MCF 10A (cell line): ENCODE measurements at regions not wholly inside any gene's neighbourhood (a gene's known extent, or its start where the extent isn't known, plus 50 kb on each side); places are given as distances from the start of the nearest gene placed in this dataset.

Source experiments
- BruUV-seq: library from RNA; stranded (reverse); fragments of 400-500 nt; replicated peaks from 2 replicates; lab custom pipeline; 2021; lab: Mats Ljungman, UMichigan
- CTCF ChIA-PET: fragments of 300-600 bp; sonication (Branson Sonifier 250); formaldehyde crosslinking; extraction: SDS; loops from one replicate; lab custom pipeline; 2021; ENCODE audit warnings: antibody characterized with exemption, inconsistent platforms; lab: Yijun Ruan, JAX
- POLR2A ChIA-PET: fragments of 300-600, 350-650 bp; sonication (Branson Sonifier 250); formaldehyde crosslinking; extraction: SDS; loops from one replicate; lab custom pipeline; 2020; ENCODE audit warnings: antibody characterized with exemption, inconsistent platforms; lab: Yijun Ruan, JAX
- DNase-seq: peaks from one replicate; pipeline ENCODE4 v3.0.0-alpha.2; 2018; ENCODE audit not compliant: unreplicated experiment
- H3K27ac Mint-ChIP-seq: one replicate; pipeline ENCODE4 v1.8.0; 2022; ENCODE audit warnings: mild to moderate bottlenecking, low read depth, mixed read lengths; ENCODE audit not compliant: unreplicated experiment
- H3K27me3 Mint-ChIP-seq: one replicate; pipeline ENCODE4 v1.8.0; 2022; ENCODE audit warnings: mixed read lengths; ENCODE audit not compliant: insufficient read depth, unreplicated experiment
- H3K36me3 Mint-ChIP-seq: one replicate; pipeline ENCODE4 v1.8.0; 2022; ENCODE audit warnings: mild to moderate bottlenecking, moderate library complexity, mixed read lengths; ENCODE audit not compliant: insufficient read depth, unreplicated experiment
- H3K4me1 Mint-ChIP-seq: one replicate; pipeline ENCODE4 v1.8.0; 2022; ENCODE audit warnings: mixed read lengths; ENCODE audit not compliant: insufficient read depth, unreplicated experiment
- H3K4me3 Mint-ChIP-seq: one replicate; pipeline ENCODE4 v1.8.0; 2022; ENCODE audit warnings: mild to moderate bottlenecking, moderate library complexity, mixed read lengths; ENCODE audit not compliant: unreplicated experiment
- H3K9me3 Mint-ChIP-seq: one replicate; pipeline ENCODE4 v1.8.0; 2022; ENCODE audit warnings: mixed read lengths; ENCODE audit not compliant: unreplicated experiment
- intact Hi-C: fragments of 100-400 bp; cut with micrococcal nuclease; formaldehyde crosslinking; loops from 2 replicates; pipeline ENCODE4 v1.14.1; 2022
- TF ChIP-seq, protein P1 (sequence below): fragments of 200-600 bp; IDR thresholded peaks from one replicate; pipeline ENCODE4 v1.8.0; 2022; ENCODE audit warnings: antibody characterized with exemption, mild to moderate bottlenecking; ENCODE audit not compliant: unreplicated experiment

GRCh38 chrX:97846228-97846627, 962.5 kb downstream of the RPA4 start:
- Mint-ChIP-seq H3K9me3 (peaks cover 58% of the 10 kb centered on the region), H3K27ac (no peak overlapping the region), H3K4me3 (no peak overlapping the region), H3K27me3 (peaks cover 10% of the 10 kb centered on the region), H3K36me3 (peaks cover 7% of the 10 kb centered on the region), H3K4me1 (no peaks in the 10 kb centered on the region)
- TF ChIP-seq, protein P1, sequence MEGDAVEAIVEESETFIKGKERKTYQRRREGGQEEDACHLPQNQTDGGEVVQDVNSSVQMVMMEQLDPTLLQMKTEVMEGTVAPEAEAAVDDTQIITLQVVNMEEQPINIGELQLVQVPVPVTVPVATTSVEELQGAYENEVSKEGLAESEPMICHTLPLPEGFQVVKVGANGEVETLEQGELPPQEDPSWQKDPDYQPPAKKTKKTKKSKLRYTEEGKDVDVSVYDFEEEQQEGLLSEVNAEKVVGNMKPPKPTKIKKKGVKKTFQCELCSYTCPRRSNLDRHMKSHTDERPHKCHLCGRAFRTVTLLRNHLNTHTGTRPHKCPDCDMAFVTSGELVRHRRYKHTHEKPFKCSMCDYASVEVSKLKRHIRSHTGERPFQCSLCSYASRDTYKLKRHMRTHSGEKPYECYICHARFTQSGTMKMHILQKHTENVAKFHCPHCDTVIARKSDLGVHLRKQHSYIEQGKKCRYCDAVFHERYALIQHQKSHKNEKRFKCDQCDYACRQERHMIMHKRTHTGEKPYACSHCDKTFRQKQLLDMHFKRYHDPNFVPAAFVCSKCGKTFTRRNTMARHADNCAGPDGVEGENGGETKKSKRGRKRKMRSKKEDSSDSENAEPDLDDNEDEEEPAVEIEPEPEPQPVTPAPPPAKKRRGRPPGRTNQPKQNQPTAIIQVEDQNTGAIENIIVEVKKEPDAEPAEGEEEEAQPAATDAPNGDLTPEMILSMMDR: no peak
- CTCF ChIA-PET: no interaction called here
- POLR2A ChIA-PET: no interaction called here
- DNase-seq: no peak
- BruUV-seq: no TSS peak
- intact Hi-C loops: no loop called here

- TF ChIP-seq, protein P1: no peak
- BruUV-seq: no TSS peak
- Mint-ChIP-seq H3K4me1 (no peaks in the 10 kb centered on the region), H3K4me3 (no peak overlapping the region), H3K36me3 (peaks cover 7% of the 10 kb centered on the region), H3K27me3 (peaks cover 16% of the 10 kb centered on the region), H3K9me3 (peaks cover 58% of the 10 kb centered on the region), H3K27ac (no peak overlapping the region)
- no peak for DNase-seq
- CTCF ChIA-PET: no interaction called here
- intact Hi-C loops: no loop called here
- POLR2A ChIA-PET: no interaction called here
Observed at GRCh38 chrX:97846718-97847237, 963.1 kb downstream of the RPA4 start.

DNA sequence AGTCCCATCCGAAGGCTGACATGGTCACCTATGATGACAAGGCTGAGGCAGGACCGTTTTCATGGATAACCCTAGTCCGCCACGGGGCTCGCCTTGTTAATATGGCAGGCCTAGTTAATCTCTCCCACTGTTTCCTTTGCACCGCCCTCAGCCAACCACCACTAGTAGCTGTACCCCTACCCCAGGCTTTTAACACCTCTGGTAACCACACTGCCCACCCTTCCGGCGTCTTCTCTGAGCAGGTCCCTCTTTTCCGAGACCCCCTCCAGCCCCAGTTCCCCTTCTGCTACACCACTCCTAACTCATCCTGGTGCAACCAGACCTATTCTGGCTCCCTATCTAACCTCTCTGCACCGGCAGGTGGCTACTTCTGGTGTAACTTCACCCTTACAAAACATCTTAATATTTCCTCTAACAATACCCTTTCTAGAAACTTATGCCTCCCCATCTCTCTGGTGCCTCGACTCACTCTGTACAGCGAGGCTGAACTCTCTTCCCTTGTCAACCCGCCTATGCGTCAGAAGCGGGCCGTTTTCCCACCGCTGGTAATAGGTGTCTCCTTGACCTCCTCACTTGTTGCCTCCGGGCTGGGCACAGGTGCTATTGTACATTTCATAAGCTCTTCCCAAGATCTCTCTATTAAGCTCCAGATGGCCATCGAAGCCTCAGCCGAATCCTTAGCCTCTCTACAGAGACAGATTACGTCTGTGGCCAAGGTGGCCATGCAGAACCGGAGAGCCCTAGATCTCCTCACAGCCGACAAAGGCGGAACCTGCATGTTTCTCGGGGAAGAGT, 964.4 kb downstream of the RPA4 start:
- CTCF ChIA-PET: interaction anchor here (0.7 kb wide), 1 partner anchor 33 kb away, joined by 3 read pairs; no protein-coding TSS in a partner anchor
- H3K27ac Mint-ChIP-seq: no peak overlapping the region
- intact Hi-C loops: no loop called here
- H3K4me1 Mint-ChIP-seq: no peaks in the 10 kb centered on the region
- H3K27me3 Mint-ChIP-seq: peaks cover 23% of the 10 kb centered on the region
- H3K36me3 Mint-ChIP-seq: peaks cover 7% of the 10 kb centered on the region
- TF ChIP-seq, protein P1: no peak
- DNase-seq: no peak
- no peak overlapping the region for H3K4me3 Mint-ChIP-seq
- no TSS peak for BruUV-seq
- POLR2A ChIA-PET: no interaction called here
- H3K9me3 Mint-ChIP-seq: peaks cover 51% of the 10 kb centered on the region

- no peak overlapping the region for H3K27ac Mint-ChIP-seq
- POLR2A ChIA-PET: no interaction called here
- no peak overlapping the region for H3K4me3 Mint-ChIP-seq
- no TSS peak for BruUV-seq
- H3K36me3 Mint-ChIP-seq: peaks cover 7% of the 10 kb centered on the region
- TF ChIP-seq, protein P1: no peak
- no peaks in the 10 kb centered on the region for H3K4me1 Mint-ChIP-seq
- no peak for DNase-seq
- H3K27me3 Mint-ChIP-seq: peaks cover 23% of the 10 kb centered on the region
- H3K9me3 Mint-ChIP-seq: peaks cover 40% of the 10 kb centered on the region
- intact Hi-C loops: no loop called here
- CTCF ChIA-PET: interaction anchor here (0.7 kb wide), 1 partner anchor 115 kb away, joined by 3 read pairs; no protein-coding TSS in a partner anchor
Observed at GRCh38 chrX:97849951-97850350, 966.2 kb downstream of the RPA4 start.
